Endodermal cell (in vitro differentiated cells): ENCODE measurements at regions not wholly inside any gene's neighbourhood (a gene's known extent, or its start where the extent isn't known, plus 50 kb on each side); places are given as distances from the start of the nearest gene placed in this dataset.

Source experiments
- DNase-seq: peaks from one replicate; pipeline ENCODE4 v3.0.0-alpha.2; 2017
- H3K27ac ChIP-seq: 2 replicates; pipeline ENCODE4 v1.5.1; 2013; ENCODE audit warnings: mild to moderate bottlenecking, low read depth, low read length, moderate library complexity
- H3K27me3 ChIP-seq: 2 replicates; pipeline ENCODE4 v1.6.1; 2013; ENCODE audit warnings: mild to moderate bottlenecking, low read length, moderate library complexity; ENCODE audit not compliant: insufficient read depth, control insufficient read depth, poor library complexity, severe bottlenecking
- H3K36me3 ChIP-seq: 2 replicates; pipeline ENCODE4 v1.7.0; 2013; ENCODE audit warnings: mild to moderate bottlenecking, low read length, moderate library complexity; ENCODE audit not compliant: control insufficient read depth, insufficient read depth
- H3K4me1 ChIP-seq: one replicate; pipeline ENCODE4 v1.7.0; 2013; ENCODE audit warnings: low read length; ENCODE audit not compliant: control insufficient read depth, insufficient read depth
- H3K4me3 ChIP-seq: 2 replicates; pipeline ENCODE4 v1.5.1; 2013; ENCODE audit warnings: mild to moderate bottlenecking, low read length, moderate library complexity
- H3K9ac ChIP-seq: 2 replicates; pipeline ENCODE4 v1.6.1; 2013; ENCODE audit warnings: mild to moderate bottlenecking, low read length, moderate library complexity; ENCODE audit not compliant: poor library complexity, severe bottlenecking; ENCODE audit errors: extremely low read depth
- H3K9me3 ChIP-seq: 2 replicates; pipeline ENCODE4 v1.6.1; 2013; ENCODE audit warnings: mild to moderate bottlenecking, low read length, moderate library complexity; ENCODE audit not compliant: control insufficient read depth
- H3K27ac Mint-ChIP-seq: 2 replicates; pipeline ENCODE4 v1.8.0; 2020; ENCODE audit warnings: mixed read lengths
- H3K27me3 Mint-ChIP-seq: 2 replicates; pipeline ENCODE4 v1.8.0; 2021; ENCODE audit warnings: mild to moderate bottlenecking, mixed read lengths; ENCODE audit not compliant: insufficient read depth
- H3K36me3 Mint-ChIP-seq: 2 replicates; pipeline ENCODE4 v1.8.0; 2020; ENCODE audit warnings: low read depth, mixed read lengths
- H3K4me1 Mint-ChIP-seq: 2 replicates; pipeline ENCODE4 v1.8.0; 2020; ENCODE audit warnings: mixed read lengths
- H3K4me3 Mint-ChIP-seq: 2 replicates; pipeline ENCODE4 v1.8.0; 2020; ENCODE audit warnings: mild to moderate bottlenecking, moderate library complexity, mixed read lengths
- H3K9me3 Mint-ChIP-seq: 2 replicates; pipeline ENCODE4 v1.8.0; 2020; ENCODE audit warnings: mild to moderate bottlenecking, mixed read lengths
- CTCF ChIP-seq: fragments of 200-600 bp; sonication (generic); conservative IDR thresholded peaks from 2 replicates; pipeline ENCODE4 v1.5.0; 2021; ENCODE audit warnings: antibody characterized with exemption, mild to moderate bottlenecking
- WGBS, 2 experiments: methylation state at CpG; one replicate each; pipeline versions ENCODE4 v1.1.5 to v1.1.7; 2013; ENCODE audit warnings: missing lambda C conversion rate in 2 of 2, mixed read lengths in 1 of 2; ENCODE audit not compliant: insufficient coverage in 1 of 2, insufficient read length in 1 of 2; 5-methylcytosine and 5-hydroxymethylcytosine counted together

- 92 to 100% methylated on average over 2 to 3 of the region's 3 CpGs for WGBS, 2 experiments
- no peak overlapping the region for H3K4me3 Mint-ChIP-seq
- Histone ChIP-seq H3K27ac (no peak overlapping the region), H3K36me3 (no peaks in the 10 kb centered on the region), H3K4me1 (no peaks in the 10 kb centered on the region), H3K27me3 (no peaks in the 10 kb centered on the region), H3K9ac (no peak overlapping the region), H3K4me3 (no peak overlapping the region), H3K9me3 (no peaks in the 10 kb centered on the region)
- H3K9me3 Mint-ChIP-seq = no peaks in the 10 kb centered on the region
- H3K27ac Mint-ChIP-seq = no peak overlapping the region
- H3K36me3 Mint-ChIP-seq = no peaks in the 10 kb centered on the region
- DNase-seq = no peak
- H3K27me3 Mint-ChIP-seq = no peaks in the 10 kb centered on the region
- no peak for TF ChIP-seq CTCF
- no peaks in the 10 kb centered on the region for H3K4me1 Mint-ChIP-seq
Measured at GRCh38 chr13:91278291-91278690, 69.2 kb upstream of the MIR17HG start.

- Mint-ChIP-seq H3K4me1 (no peaks in the 10 kb centered on the region), H3K9me3 (no peaks in the 10 kb centered on the region), H3K27ac (no peak overlapping the region), H3K4me3 (no peak overlapping the region), H3K27me3 (no peaks in the 10 kb centered on the region), H3K36me3 (no peaks in the 10 kb centered on the region)
- Histone ChIP-seq H3K9ac (no peak overlapping the region), H3K27me3 (no peaks in the 10 kb centered on the region), H3K9me3 (no peaks in the 10 kb centered on the region), H3K4me1 (no peaks in the 10 kb centered on the region), H3K27ac (no peak overlapping the region), H3K4me3 (no peak overlapping the region), H3K36me3 (no peaks in the 10 kb centered on the region)
- 87 to 98% methylated on average over 1 to 2 of the region's 2 CpGs for WGBS, 2 experiments
- no peak for TF ChIP-seq CTCF
- DNase-seq = no peak
Measured at GRCh38 chr13:91278888-91279287, 68.6 kb upstream of the MIR17HG start.

DNA sequence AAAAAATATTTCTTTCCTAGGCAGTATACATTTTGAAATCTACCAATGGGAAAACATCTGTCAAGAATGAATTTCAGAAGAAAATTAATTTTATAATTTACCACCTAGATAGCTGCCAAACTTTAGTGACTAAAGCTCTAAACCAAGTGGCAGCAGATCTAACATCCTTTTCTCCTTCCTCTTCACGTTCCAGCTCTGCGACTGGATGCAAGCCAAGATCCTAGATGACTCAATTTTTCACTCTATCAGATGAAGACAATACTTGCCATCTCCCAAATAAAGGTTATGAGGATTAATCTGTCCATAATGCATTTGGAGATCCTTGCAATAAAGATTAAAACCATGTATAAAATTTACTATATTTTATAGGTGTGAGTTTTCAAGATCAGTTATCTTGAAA is 66.7 kb upstream of the MIR17HG start:
- Mint-ChIP-seq H3K36me3 (no peaks in the 10 kb centered on the region), H3K27me3 (no peaks in the 10 kb centered on the region), H3K9me3 (no peaks in the 10 kb centered on the region), H3K4me1 (no peaks in the 10 kb centered on the region), H3K4me3 (no peak overlapping the region), H3K27ac (no peak overlapping the region)
- no peaks in the 10 kb centered on the region for H3K27me3 ChIP-seq
- H3K4me3 ChIP-seq = no peak overlapping the region
- H3K36me3 ChIP-seq = no peaks in the 10 kb centered on the region
- no peaks in the 10 kb centered on the region for H3K9me3 ChIP-seq
- no peak overlapping the region for H3K9ac ChIP-seq
- no peak overlapping the region for H3K27ac ChIP-seq
- no peak for TF ChIP-seq CTCF
- 89% methylated on average over 2 of the region's 2 CpGs; no CpG with 5 or more reads in 1 of the 2 experiments for WGBS, 2 experiments
- DNase-seq = no peak
- H3K4me1 ChIP-seq = no peaks in the 10 kb centered on the region
